SW 1271 (cell line): ENCODE measurements at regions not wholly inside any gene's neighbourhood (a gene's known extent, or its start where the extent isn't known, plus 50 kb on each side); places are given as distances from the start of the nearest gene placed in this dataset.
"Not testable (repeated sequence)": the region's sequence is repeated elsewhere in the genome, so short reads cannot be mapped to it uniquely, and the experiment has no call there.

Source experiments
- DNase-seq, 2 experiments: peaks; one replicate each; lab custom pipeline; 2025; lab: John Stamatoyannopoulos, UW

DNA sequence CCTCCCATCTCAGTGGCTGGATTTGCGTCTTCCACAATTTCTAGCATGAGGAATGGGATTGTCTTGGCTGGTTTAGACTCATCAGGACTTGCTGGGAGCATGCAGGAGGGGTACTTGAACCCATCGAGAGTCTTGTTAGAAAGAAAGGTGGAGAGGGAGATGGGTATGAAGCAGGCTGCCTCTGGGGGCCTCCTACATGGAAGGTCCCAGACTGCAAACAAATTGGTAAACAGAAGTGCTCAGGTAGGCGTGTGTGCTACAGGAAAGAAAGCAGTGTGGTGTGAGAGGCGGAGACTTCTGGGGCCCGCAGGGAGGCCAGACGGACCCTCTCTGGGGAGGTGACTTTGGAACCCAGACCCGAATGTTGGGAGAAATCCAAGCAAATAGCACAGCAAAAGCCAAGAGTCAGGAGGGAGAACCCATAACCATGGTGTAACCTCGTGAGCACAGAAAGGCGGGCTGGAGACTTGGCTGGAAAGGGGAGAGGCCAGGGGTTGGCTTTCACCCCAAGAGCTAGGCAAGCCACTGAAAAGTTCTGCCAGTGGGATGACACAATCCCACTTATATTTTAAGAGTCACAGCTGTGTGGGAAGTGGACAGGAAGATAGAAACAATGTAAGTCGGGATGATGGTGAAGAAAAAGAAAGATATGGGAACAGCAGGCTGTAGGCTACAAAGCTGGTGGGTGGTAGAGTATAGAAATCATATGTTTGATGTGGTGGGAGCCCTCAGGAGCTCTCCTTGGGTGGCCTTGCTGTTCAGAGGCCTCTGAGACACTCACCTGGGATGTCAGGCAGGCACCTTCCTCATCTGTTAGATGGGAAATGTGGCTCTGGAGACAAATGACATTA lies 130.1 kb upstream of the PRR20G start:
- DNase-seq = no peak

DNA sequence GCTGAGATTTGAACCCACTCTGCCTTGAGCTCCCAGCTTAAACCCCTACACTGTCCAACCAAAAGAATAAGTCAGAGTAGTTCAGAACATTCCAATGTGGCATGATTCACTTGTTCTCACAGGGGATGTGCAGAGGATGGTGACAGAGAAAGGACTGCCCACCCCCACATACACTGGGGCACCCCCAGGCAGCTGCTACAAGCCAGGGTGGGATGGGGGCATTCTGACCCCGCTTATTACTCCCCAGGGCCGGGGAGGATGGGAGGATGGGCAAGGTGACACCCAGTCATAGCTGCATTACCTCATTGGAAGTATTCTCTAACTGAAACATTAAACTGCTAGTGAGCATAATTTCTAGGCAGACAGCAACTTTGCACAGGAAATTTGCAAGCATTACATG lies 126.0 kb upstream of the PRR20G start:
- DNase-seq = no peak

DNA sequence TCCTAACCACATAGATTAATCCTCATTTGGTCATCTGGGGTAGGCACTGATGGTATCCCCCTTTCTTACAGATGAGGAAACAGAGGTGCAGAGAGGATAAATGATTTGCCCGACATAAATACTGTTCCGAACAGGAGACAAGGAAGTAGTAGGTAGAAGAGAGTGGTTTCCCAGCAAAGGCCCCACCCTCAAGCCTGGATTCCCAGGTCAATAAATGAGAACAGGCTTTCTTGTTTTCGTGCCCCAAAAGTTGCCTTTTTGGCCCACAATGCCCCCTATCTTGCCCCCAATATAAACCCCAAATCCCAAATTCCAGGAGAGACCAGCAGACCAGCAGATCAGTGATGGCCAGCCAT lies 125.5 kb upstream of the PRR20G start:
- no peak for DNase-seq

DNA sequence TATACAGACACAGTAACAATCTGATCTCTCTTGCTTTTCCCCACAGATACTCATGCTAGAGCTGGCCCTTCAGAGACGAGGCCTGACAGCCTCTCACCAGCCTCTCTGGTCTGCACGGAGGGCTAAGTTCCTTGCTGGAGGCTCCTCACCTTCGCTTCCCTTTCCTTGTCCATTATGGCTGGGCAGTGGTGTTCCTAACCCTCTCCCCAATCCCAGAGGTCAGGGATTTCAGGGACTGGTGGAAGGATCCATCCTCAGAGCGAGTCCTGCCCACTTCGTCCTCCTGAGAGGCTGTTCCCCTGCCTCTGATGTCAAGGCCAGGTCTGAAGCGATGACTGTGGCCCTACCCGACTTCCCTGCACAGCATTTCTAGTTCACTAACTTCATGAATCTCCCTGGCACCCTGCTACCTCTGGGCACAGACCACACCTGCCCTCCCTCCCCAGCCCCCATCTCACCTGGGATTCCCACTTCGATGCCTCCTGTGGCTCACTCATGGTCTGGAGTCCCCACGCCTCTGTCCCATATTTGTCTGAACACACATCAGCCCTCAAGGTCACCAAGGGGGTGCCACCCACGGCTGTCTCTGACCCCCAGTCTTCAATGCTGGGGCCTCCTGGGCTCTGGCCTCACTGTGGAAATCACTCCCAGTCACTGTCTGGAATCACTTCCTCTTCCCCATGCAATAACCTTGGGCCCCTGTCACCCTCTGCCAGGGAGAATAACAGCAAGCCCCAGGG lies 124.9 kb upstream of the PRR20G start:
- DNase-seq = no peak

DNA sequence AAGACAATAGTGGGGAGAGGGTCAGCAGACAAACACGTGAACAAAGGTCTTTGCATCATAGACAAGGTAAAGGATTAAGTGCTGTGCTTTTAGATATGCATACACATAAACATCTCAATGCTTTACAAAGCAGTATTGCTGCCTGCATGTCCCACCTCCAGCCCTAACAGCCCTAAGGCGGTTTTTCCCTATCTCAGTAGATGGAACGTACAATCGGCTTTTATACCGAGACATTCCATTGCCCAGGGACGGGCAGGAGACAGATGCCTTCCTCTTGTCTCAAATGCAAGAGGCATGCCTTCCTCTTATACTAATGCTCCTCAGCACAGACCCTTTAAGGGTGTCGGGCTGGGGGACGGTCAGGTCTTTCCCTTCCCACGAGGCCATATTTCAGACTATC lies 124.0 kb upstream of the PRR20G start:
- not testable (repeated sequence) for DNase-seq

DNA sequence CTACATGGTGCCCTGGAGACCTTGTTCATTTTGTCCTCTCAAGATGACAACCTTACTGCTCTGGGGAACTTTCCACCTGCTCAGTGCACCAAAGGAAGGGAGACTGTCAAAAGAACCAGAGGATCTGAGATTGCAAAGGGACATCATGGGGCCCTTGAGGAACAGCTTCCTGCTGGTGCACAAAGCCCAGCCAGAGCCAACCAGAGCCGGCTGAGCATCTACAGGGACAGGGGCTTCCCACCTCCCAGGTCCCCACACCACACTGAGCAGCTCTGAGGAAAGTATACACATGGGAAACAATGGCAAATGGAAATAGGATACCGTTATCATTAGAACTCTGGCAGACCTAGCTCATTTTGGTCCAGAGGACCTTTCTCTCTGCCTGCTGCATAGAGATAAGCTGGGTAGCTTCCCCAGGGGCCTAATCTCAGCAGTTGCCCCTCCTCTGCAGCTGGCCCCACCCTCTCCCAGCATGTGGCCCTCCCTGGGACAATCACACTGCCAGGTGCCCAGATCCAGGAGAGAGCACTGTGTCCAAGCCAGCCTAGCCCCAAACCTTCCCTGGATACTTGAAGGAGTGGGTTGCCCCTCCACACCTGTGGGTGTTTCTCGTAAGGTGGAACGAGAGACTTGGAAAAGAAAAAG lies 123.4 kb upstream of the PRR20G start:
- no peak for DNase-seq

DNA sequence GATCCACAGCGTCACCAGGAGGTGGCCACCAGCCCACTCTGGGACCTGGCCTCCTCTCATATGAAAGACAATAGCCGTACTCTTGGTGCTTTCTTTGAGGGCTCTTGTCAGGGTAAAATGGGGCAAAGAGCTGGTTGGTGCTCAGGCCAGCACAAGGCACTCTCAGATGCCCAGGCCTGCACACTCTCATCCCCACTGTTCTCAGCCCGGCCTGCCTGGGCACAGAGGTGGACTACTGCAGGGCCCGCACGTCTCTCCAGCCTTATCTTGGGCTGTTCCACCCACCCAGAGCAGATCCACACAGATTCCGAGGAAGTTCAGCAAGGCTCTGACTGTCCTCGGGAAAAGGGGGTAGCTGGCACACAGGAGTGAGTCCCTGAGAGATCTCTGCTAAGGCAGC lies 122.8 kb upstream of the PRR20G start:
- DNase-seq = no peak

DNA sequence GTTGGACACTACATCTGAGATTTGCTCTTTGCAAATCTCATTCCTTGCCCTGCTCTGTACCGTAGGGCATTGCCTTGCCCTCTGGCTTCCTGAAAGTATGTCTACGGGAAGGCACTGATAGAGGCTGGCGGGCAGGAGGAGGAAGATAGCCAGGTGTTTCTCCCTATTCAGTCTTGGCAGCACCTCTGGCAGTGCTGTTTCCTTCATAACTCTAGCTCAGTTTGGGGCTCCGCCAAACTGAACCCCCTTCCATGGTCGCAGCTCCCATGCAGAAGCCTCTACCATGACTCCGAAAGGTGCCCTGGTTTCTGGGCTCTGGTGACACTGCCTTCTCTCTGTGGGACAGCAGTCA lies 122.3 kb upstream of the PRR20G start:
- DNase-seq = no peak

DNA sequence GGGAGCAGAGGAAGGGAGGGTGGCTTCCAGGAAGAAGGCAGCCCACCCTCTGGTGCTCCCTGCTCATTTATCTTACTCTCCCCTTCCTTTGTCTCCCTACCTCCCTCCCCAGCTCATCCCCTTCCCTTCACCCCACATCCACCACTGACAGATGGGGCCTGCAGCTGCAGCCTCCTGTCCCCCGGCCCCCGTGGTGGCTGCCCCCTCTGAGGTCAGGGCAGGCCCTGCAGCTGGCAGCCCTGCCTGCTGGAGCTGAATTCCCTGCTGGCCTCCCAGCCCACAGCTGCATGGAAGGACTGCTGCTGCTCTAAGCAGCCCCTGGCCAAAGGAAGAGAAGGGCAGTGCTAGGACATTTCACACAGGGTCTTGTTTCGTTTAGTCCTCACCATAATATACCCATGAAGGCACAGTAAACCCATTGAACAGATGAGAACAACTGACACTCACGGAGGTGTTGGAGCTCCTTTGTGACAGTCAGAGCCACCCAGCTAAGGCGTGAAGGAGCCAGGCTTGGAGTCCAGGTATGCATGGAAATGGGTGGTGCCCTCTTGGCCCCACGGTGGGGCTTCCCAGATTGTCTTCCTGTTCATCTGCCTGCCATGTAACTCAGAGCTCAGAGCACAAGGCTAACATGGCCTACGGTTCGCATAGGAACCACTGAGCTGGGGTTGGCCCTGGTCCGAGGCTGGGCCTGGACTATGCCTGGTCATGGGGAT lies 121.7 kb upstream of the PRR20G start:
- no peak for DNase-seq

DNA sequence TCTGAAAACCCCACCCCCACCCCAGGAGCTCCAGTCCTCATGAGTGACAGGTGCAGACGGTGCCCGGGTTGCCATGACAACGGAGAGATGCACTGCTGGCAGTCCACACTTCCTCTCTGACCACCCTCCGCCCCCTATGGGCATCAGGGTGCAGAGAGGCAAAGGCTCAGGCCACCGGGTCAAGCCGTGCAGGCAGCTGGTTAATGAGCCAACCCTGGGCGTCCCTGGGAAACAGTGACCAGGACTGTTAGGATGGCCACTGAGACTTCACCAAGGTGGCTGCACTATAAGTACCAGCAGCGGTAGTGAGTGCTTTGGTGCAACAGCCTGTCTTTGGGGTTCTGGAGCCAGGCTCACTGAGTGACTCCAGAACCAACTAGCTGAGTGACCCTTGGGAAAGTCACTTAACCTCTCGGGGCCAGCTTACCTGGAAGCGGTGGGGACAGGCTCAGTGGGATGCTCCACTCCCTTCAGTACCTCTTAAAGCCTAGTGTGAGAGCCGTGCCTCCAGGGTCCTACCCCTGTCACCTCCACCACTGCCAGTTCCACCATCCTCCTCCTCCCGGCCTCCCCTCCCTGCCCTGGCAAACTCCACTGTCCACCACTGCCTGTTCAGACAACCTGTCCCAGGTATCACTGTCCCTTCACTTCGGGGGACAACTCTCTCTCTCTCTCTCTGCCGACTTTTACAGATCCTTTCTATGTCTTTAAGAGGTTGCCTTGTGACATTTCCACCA lies 121.0 kb upstream of the PRR20G start:
- DNase-seq = no peak

DNA sequence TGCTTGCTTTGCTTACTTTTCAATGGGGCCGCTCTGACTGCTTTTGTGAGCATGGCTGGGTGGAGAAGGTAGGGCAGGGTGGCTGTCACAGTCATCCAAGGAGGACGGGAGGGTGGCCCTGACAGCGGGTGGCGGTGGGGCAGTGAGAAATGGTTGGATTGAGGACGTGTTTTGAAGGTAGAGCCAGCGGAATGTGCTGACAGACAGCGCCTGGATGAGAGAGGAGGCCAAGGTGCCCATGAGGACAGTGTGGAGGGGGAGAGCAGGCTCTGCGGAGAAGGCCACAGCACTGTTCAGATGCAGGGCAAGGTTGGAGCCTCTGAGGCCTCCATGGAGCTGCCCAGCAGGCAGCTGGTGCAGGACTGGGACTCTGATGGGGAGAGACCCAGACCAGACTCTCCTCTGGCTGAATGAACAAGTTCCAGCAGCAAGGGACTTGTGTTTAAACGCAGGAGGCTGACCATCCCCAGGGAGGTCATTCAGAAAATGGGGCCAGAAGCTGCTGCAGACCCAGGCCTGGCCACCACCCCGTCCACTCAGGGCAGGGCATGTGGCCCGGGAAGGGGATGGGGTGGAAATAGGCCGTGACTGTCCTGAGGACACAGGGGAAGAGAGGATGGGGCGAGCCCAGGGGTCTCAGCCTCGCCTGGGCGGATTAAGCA lies 120.3 kb upstream of the PRR20G start:
- DNase-seq = no peak

DNA sequence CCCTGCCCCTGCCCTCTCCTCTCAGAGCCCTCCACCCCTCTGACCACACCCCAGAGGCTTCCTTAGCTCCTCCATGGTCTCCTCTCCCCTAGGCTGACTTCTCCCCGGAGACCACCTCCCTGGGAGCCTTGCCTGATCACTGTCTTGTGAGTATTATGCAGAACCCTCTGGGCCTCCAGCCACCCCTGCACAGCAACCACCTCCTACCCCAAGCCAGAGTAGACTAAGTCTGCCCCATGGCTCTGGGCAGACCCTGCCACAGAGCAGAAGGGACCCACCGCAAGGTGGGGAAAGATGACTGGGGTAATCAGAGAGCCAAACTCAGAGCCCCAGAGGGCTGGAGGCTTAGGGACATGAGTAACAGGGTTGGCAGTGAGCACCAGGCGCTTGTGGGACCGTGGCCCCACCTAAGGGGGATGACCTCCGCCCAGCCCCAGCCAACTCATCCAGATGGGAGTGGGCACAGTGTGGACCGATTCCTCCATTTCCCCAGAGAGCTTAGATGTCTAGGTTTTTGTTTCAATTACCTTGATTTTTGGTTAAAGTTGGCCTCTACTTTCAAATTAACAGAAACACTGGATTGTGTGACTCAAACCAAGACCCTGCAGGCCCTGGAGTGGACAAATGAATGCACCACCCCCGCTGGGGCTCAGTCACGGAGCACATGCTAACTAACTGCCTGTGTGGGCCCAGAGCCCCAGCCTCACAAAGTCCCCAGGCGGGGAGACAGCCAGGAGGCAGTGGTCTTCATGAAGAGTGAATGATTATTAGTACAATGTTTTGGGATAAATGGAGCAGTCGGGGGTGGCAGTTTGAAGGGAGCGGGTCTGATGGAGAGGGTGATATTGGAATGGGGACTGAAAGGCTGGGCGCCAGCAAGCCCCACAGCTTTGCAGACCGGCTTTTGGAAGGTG lies 119.4 kb upstream of the PRR20G start:
- no peak for DNase-seq

DNA sequence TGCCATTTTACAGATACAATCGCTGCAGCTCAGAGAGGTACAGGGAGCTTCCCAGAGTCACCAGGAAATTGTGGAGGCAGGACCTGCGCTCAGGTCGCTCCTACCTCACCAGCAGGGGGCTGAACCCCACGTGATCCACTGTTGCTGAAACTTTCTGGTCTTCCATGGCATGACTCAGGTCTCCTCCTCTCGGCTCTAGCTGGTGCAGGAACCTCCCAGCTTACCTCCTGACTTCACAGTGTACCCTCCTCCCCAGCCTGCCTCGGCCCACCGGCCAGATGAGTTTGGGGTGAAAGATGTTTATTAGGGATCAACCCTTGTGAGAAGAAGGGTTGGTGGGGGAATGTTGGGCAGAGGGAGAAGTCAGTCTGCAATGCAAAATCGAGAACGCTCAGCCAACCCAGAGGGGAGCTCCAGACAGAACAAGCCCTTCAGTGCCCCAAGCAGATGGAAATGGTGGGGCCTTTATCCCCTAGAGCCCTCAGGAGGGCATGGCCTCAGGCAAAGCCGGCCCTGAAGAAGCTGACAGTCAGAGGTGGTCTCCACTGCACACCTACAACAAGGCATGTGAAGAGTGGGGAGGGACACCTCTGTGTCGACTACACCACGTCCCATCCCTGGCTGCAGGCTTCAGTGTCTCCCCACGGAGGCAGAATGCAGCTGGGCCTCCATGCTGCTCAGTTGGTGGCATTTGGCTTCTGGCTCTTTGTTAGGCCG lies 118.6 kb upstream of the PRR20G start:
- peak in 1 of 2 experiments; percentile 14 for DNase-seq

DNA sequence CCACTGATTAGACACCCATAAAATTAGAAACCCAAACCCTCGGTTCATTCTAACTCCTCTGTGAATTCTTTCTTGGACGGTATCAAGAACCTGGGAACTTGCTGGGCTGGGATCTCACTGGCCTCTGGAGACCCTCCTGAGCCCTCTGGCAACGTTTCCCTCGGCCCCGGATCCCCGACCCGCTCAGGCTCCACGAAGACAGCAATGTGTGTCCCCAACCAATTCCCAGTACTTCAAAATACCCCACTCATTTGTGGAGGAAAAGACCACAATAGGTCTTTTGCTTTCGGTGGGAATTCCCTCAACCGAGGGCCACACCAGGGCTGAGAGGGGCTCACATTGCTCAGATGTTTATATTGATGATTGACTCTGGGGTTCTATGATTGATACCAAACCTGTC lies 117.9 kb upstream of the PRR20G start:
- DNase-seq = no peak

DNA sequence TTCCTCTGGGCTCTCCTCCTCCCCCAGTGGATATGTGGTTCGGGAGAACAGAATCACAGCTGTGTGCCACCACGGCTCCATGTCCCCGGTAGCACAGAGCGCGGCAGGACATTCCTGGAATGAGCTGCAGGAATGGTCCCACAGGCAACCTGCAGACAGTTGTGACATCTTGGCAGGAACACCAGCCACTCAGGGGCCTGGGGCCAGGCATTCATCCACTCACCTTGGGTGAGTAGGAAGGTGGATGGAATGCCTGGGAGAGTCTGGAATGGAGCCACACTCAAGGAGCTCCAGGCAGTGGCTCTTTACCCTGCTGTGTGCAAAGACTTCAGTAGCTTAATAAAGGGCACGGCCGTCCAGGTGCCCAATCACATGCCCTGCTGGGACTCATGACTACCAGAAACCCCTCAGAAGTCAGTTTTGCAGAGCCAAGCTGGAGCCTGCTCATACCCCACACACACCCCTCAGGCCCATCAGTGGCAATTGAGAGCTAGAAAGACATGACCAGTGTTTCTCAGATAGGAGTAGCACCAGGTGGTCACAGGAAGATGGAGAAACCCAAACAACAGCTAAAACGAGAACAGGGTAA lies 117.3 kb upstream of the PRR20G start:
- DNase-seq = no peak

DNA sequence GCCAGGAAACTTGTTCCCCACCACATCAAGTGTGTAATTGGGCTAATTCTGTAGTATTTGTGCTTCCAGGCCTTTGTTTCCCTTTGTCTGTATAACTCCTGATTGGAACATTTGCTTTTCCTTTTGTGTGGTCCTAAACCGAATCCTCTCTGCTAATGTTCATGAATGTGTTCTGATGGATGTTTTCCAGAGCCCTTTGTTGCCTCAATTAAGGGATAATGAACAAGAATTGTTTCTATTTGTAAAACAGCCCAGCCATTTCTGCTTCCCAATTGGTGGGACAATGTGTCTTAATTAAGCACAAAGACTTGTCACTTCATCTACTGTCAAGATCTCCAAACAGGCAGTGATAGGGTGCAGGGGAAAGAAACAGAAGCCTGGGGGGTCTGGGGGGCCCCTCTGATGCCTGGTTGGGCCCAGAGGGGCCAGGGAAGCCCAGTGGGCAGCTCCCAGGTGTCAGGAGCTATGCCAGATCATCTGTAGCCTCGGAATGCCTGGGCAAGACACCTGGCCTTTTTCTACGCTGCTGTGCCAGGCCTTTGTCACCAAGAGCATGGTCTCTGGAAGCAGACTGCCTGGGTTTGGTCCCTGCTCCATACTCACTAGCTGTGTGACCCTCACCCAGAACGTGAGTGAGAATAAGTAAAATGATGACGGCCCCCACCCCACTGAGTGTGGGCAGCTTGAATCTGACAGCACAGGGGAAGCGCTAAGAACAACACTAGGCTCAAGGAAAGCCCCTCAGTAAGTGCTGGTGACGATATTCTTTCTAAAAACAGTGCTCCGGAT lies 116.6 kb upstream of the PRR20G start:
- no peak for DNase-seq

DNA sequence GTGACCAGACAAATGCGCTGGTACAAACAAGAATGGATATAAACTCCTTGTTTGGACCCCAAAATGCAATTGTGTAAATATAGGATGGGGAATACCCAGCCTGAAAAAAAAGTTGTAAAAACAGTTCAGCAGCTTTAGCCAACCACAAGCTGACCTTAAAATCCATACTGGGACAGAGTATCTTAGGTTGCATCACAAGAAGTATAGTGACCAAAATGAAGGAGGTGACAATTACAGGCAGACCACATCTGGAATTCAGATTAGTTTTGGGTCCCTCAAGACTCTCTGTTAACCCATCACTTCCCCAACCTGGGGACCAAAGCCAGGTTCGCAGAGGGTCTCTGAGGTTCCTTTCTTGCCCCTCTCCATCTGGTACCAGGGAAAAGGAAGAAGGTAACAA lies 115.9 kb upstream of the PRR20G start:
- DNase-seq = no peak

DNA sequence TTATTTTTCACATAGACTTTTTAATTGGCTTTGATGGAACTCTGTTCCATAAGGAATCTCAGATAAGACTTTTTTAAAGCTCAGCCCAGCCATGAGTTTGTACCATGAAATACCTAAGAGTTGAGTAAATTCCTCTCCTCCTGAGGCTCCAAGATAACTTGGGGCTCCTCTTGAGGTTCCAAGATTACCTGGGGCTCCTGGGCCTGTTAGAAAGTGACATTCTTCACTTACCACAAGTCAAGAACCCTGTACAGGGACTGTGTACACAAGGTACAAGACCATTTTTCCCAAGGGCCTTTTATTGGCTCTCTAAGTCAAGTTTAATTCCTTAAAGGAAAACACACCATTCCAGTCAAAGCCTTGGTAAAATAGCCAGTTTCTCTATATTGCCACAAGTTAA lies 111.3 kb upstream of the PRR20G start:
- no peak for DNase-seq
